ENCODE measurements at regions not wholly inside any gene's neighbourhood (a gene's known extent, or its start where the extent isn't known, plus 50 kb on each side); places are given as distances from the start of the nearest gene placed in this dataset.

- no peak for DNase-seq
- H3K79me2 ChIP-seq (ENCODE audit: control insufficient read depth, insufficient read depth, low read length): no peaks in the 10 kb centered on the region
- no peak overlapping the region for H3K4me3 ChIP-seq (ENCODE audit: low read length)
- no peaks in the 10 kb centered on the region for H3K27me3 ChIP-seq (ENCODE audit: insufficient read depth, low read length, poor library complexity)
- H3K27ac ChIP-seq (ENCODE audit: low read depth, low read length): no peak overlapping the region
- no peak overlapping the region for H2BK5ac ChIP-seq (ENCODE audit: low read length)
- no peaks in the 10 kb centered on the region for H3K36me3 ChIP-seq (ENCODE audit: control insufficient read depth, insufficient read depth, low read length)
- no peak overlapping the region for H2BK15ac ChIP-seq (replicated peaks; ENCODE audit: low read depth)
- no peak overlapping the region for H2AK5ac ChIP-seq (ENCODE audit: low read length)
- no peak overlapping the region for H4K5ac ChIP-seq (ENCODE audit: low read length)
- no peaks in the 10 kb centered on the region for H3K79me1 ChIP-seq (ENCODE audit: low read length)
- no peak overlapping the region for H2BK120ac ChIP-seq (ENCODE audit: low read depth, low read length)
- H3K23ac ChIP-seq (ENCODE audit: low read length): no peak overlapping the region
- H3K4me2 ChIP-seq (ENCODE audit: low read length): no peak overlapping the region
- no peak overlapping the region for H3K56ac ChIP-seq (ENCODE audit: low read length)
- WGBS (ENCODE audit: extremely low coverage, insufficient coverage, low lambda C conversion rate): no CpG with 5 or more reads among the region's 3 CpGs
- H3K4me1 ChIP-seq (ENCODE audit: control insufficient read depth, low read depth, low read length): no peaks in the 10 kb centered on the region
- no peak overlapping the region for H4K8ac ChIP-seq (ENCODE audit: low read depth, low read length)
- no peak overlapping the region for H3K18ac ChIP-seq (ENCODE audit: low read length)
- no peak overlapping the region for H3K4ac ChIP-seq (ENCODE audit: low read depth, low read length)
- no peak overlapping the region for H3K9ac ChIP-seq (ENCODE audit: low read length)
These were observed 145.9 kb downstream of the SATB1 start for GRCh38 chr3:18279226-18279737.

GRCh38 chr3:18264853-18265252 is 160.3 kb downstream of the SATB1 start:
- H3K27ac ChIP-seq (ENCODE audit: low read depth, low read length): no peak overlapping the region
- no peak overlapping the region for H3K23ac ChIP-seq (ENCODE audit: low read length)
- no peaks in the 10 kb centered on the region for H3K79me1 ChIP-seq (ENCODE audit: low read length)
- no peak overlapping the region for H2BK5ac ChIP-seq (ENCODE audit: low read length)
- H3K4me1 ChIP-seq (ENCODE audit: control insufficient read depth, low read depth, low read length): no peaks in the 10 kb centered on the region
- no peak overlapping the region for H2BK15ac ChIP-seq (replicated peaks; ENCODE audit: low read depth)
- WGBS (ENCODE audit: extremely low coverage, insufficient coverage, low lambda C conversion rate): no CpG with 5 or more reads among the region's 1 CpG
- H4K5ac ChIP-seq (ENCODE audit: low read length): no peak overlapping the region
- H3K4me3 ChIP-seq (ENCODE audit: low read length): no peak overlapping the region
- H3K56ac ChIP-seq (ENCODE audit: low read length): no peak overlapping the region
- no peaks in the 10 kb centered on the region for H3K27me3 ChIP-seq (ENCODE audit: insufficient read depth, low read length, poor library complexity)
- H3K9ac ChIP-seq (ENCODE audit: low read length): no peak overlapping the region
- no peaks in the 10 kb centered on the region for H3K36me3 ChIP-seq (ENCODE audit: control insufficient read depth, insufficient read depth, low read length)
- no peak overlapping the region for H3K4ac ChIP-seq (ENCODE audit: low read depth, low read length)
- no peak for DNase-seq
- H3K79me2 ChIP-seq (ENCODE audit: control insufficient read depth, insufficient read depth, low read length): no peaks in the 10 kb centered on the region
- no peak overlapping the region for H2AK5ac ChIP-seq (ENCODE audit: low read length)
- no peak overlapping the region for H3K4me2 ChIP-seq (ENCODE audit: low read length)
- H2BK120ac ChIP-seq (ENCODE audit: low read depth, low read length): no peak overlapping the region
- H4K8ac ChIP-seq (ENCODE audit: low read depth, low read length): no peak overlapping the region
- H3K18ac ChIP-seq (ENCODE audit: low read length): no peak overlapping the region

- H3K27me3 ChIP-seq (ENCODE audit: insufficient read depth, low read length, poor library complexity): no peaks in the 10 kb centered on the region
- H2BK120ac ChIP-seq (ENCODE audit: low read depth, low read length): no peak overlapping the region
- H3K4me3 ChIP-seq (ENCODE audit: low read length): no peak overlapping the region
- no peak overlapping the region for H3K4ac ChIP-seq (ENCODE audit: low read depth, low read length)
- H3K9ac ChIP-seq (ENCODE audit: low read length): no peak overlapping the region
- H2BK15ac ChIP-seq (replicated peaks; ENCODE audit: low read depth): no peak overlapping the region
- no peak overlapping the region for H3K18ac ChIP-seq (ENCODE audit: low read length)
- no peak overlapping the region for H3K23ac ChIP-seq (ENCODE audit: low read length)
- H4K8ac ChIP-seq (ENCODE audit: low read depth, low read length): no peak overlapping the region
- H3K4me2 ChIP-seq (ENCODE audit: low read length): no peak overlapping the region
- H2AK5ac ChIP-seq (ENCODE audit: low read length): no peak overlapping the region
- H3K27ac ChIP-seq (ENCODE audit: low read depth, low read length): no peak overlapping the region
- no CpG with 5 or more reads among the region's 2 CpGs for WGBS (ENCODE audit: extremely low coverage, insufficient coverage, low lambda C conversion rate)
- H3K79me1 ChIP-seq (ENCODE audit: low read length): no peaks in the 10 kb centered on the region
- H4K5ac ChIP-seq (ENCODE audit: low read length): no peak overlapping the region
- H2BK5ac ChIP-seq (ENCODE audit: low read length): no peak overlapping the region
- no peak overlapping the region for H3K56ac ChIP-seq (ENCODE audit: low read length)
- DNase-seq: no peak
- no peaks in the 10 kb centered on the region for H3K36me3 ChIP-seq (ENCODE audit: control insufficient read depth, insufficient read depth, low read length)
- no peaks in the 10 kb centered on the region for H3K4me1 ChIP-seq (ENCODE audit: control insufficient read depth, low read depth, low read length)
- no peaks in the 10 kb centered on the region for H3K79me2 ChIP-seq (ENCODE audit: control insufficient read depth, insufficient read depth, low read length)
These were observed 160.8 kb downstream of the SATB1 start for GRCh38 chr3:18264361-18264760.

GRCh38 chr3:18258492-18258891 is 166.6 kb downstream of the SATB1 start:
- no peak overlapping the region for H2BK120ac ChIP-seq (ENCODE audit: low read depth, low read length)
- no peak overlapping the region for H3K4me3 ChIP-seq (ENCODE audit: low read length)
- H2AK5ac ChIP-seq (ENCODE audit: low read length): no peak overlapping the region
- H3K56ac ChIP-seq (ENCODE audit: low read length): no peak overlapping the region
- no peak overlapping the region for H3K27ac ChIP-seq (ENCODE audit: low read depth, low read length)
- no peak overlapping the region for H3K4ac ChIP-seq (ENCODE audit: low read depth, low read length)
- no peak overlapping the region for H4K8ac ChIP-seq (ENCODE audit: low read depth, low read length)
- no peaks in the 10 kb centered on the region for H3K79me1 ChIP-seq (ENCODE audit: low read length)
- H3K4me1 ChIP-seq (ENCODE audit: control insufficient read depth, low read depth, low read length): no peaks in the 10 kb centered on the region
- H3K4me2 ChIP-seq (ENCODE audit: low read length): no peak overlapping the region
- H2BK15ac ChIP-seq (replicated peaks; ENCODE audit: low read depth): no peak overlapping the region
- H3K27me3 ChIP-seq (ENCODE audit: insufficient read depth, low read length, poor library complexity): no peaks in the 10 kb centered on the region
- no peak for DNase-seq
- H3K9ac ChIP-seq (ENCODE audit: low read length): no peak overlapping the region
- H3K23ac ChIP-seq (ENCODE audit: low read length): no peak overlapping the region
- H3K79me2 ChIP-seq (ENCODE audit: control insufficient read depth, insufficient read depth, low read length): no peaks in the 10 kb centered on the region
- no peak overlapping the region for H2BK5ac ChIP-seq (ENCODE audit: low read length)
- no peak overlapping the region for H3K18ac ChIP-seq (ENCODE audit: low read length)
- no peak overlapping the region for H4K5ac ChIP-seq (ENCODE audit: low read length)
- no peaks in the 10 kb centered on the region for H3K36me3 ChIP-seq (ENCODE audit: control insufficient read depth, insufficient read depth, low read length)
- no CpG with 5 or more reads among the region's 7 CpGs for WGBS (ENCODE audit: extremely low coverage, insufficient coverage, low lambda C conversion rate)

- Histone ChIP-seq H2AK5ac (ENCODE audit: low read length) (no peak overlapping the region), H3K4me2 (ENCODE audit: low read length) (no peak overlapping the region), H3K27me3 (ENCODE audit: insufficient read depth, low read length, poor library complexity) (no peaks in the 10 kb centered on the region), H3K9ac (ENCODE audit: low read length) (no peak overlapping the region), H3K79me1 (ENCODE audit: low read length) (no peaks in the 10 kb centered on the region), H3K79me2 (ENCODE audit: control insufficient read depth, insufficient read depth, low read length) (no peaks in the 10 kb centered on the region), H3K4me1 (ENCODE audit: control insufficient read depth, low read depth, low read length) (peaks cover 4% of the 10 kb centered on the region), H4K8ac (ENCODE audit: low read depth, low read length) (no peak overlapping the region), H2BK15ac (replicated peaks; ENCODE audit: low read depth) (no peak overlapping the region), H3K4ac (ENCODE audit: low read depth, low read length) (no peak overlapping the region), H3K18ac (ENCODE audit: low read length) (no peak overlapping the region), H2BK120ac (ENCODE audit: low read depth, low read length) (no peak overlapping the region), H3K27ac (ENCODE audit: low read depth, low read length) (no peak overlapping the region), H3K4me3 (ENCODE audit: low read length) (no peak overlapping the region), H2BK5ac (ENCODE audit: low read length) (no peak overlapping the region), H4K5ac (ENCODE audit: low read length) (no peak overlapping the region), H3K36me3 (ENCODE audit: control insufficient read depth, insufficient read depth, low read length) (no peaks in the 10 kb centered on the region), H3K56ac (ENCODE audit: low read length) (no peak overlapping the region), H3K23ac (ENCODE audit: low read length) (no peak overlapping the region)
- no CpG with 5 or more reads among the region's 4 CpGs for WGBS (ENCODE audit: extremely low coverage, insufficient coverage, low lambda C conversion rate)
- no peak for DNase-seq
These were observed 172.6 kb downstream of the SATB1 start for GRCh38 chr3:18252578-18252977.

GRCh38 chr3:18250991-18251390 is 174.1 kb downstream of the SATB1 start:
- no peak overlapping the region for H2BK120ac ChIP-seq (ENCODE audit: low read depth, low read length)
- no peak overlapping the region for H3K23ac ChIP-seq (ENCODE audit: low read length)
- no peak overlapping the region for H2AK5ac ChIP-seq (ENCODE audit: low read length)
- no peak overlapping the region for H3K4ac ChIP-seq (ENCODE audit: low read depth, low read length)
- no peak for DNase-seq
- H4K8ac ChIP-seq (ENCODE audit: low read depth, low read length): no peak overlapping the region
- no peaks in the 10 kb centered on the region for H3K36me3 ChIP-seq (ENCODE audit: control insufficient read depth, insufficient read depth, low read length)
- H2BK5ac ChIP-seq (ENCODE audit: low read length): no peak overlapping the region
- no peaks in the 10 kb centered on the region for H3K79me1 ChIP-seq (ENCODE audit: low read length)
- H2BK15ac ChIP-seq (replicated peaks; ENCODE audit: low read depth): no peak overlapping the region
- H3K4me2 ChIP-seq (ENCODE audit: low read length): no peak overlapping the region
- H3K4me3 ChIP-seq (ENCODE audit: low read length): no peak overlapping the region
- no peak overlapping the region for H4K5ac ChIP-seq (ENCODE audit: low read length)
- H3K27ac ChIP-seq (ENCODE audit: low read depth, low read length): no peak overlapping the region
- no peak overlapping the region for H3K9ac ChIP-seq (ENCODE audit: low read length)
- H3K79me2 ChIP-seq (ENCODE audit: control insufficient read depth, insufficient read depth, low read length): no peaks in the 10 kb centered on the region
- no peaks in the 10 kb centered on the region for H3K27me3 ChIP-seq (ENCODE audit: insufficient read depth, low read length, poor library complexity)
- H3K4me1 ChIP-seq (ENCODE audit: control insufficient read depth, low read depth, low read length): peaks cover 7% of the 10 kb centered on the region
- H3K18ac ChIP-seq (ENCODE audit: low read length): no peak overlapping the region
- WGBS (ENCODE audit: extremely low coverage, insufficient coverage, low lambda C conversion rate): no CpG with 5 or more reads among the region's 2 CpGs
- H3K56ac ChIP-seq (ENCODE audit: low read length): no peak overlapping the region
